ENCODE measurements at regions not wholly inside any gene's neighbourhood (a gene's known extent, or its start where the extent isn't known, plus 50 kb on each side); places are given as distances from the start of the nearest gene placed in this dataset.

DNA sequence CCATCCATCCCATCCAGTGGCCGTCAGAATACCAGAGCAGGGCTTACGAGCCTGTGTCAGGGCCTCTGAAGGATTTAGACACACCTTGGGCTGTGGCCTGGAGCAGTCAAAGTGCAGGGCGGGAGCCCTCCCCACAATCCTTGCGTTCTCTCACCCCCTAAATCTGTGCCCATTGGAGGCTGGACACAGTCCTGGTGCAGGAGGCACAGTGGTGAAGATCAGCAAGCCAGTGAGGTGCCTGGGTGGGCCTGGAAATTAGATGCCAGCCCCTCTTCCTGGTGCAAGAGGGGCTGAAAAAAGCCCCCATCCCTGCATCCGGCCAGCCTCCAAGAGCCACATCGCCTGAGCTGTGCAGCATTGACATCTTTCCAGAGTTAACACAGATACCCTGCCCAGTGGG, 1045.8 kb downstream of the TBC1D22A start:
- TF ChIP-seq, protein P1, sequence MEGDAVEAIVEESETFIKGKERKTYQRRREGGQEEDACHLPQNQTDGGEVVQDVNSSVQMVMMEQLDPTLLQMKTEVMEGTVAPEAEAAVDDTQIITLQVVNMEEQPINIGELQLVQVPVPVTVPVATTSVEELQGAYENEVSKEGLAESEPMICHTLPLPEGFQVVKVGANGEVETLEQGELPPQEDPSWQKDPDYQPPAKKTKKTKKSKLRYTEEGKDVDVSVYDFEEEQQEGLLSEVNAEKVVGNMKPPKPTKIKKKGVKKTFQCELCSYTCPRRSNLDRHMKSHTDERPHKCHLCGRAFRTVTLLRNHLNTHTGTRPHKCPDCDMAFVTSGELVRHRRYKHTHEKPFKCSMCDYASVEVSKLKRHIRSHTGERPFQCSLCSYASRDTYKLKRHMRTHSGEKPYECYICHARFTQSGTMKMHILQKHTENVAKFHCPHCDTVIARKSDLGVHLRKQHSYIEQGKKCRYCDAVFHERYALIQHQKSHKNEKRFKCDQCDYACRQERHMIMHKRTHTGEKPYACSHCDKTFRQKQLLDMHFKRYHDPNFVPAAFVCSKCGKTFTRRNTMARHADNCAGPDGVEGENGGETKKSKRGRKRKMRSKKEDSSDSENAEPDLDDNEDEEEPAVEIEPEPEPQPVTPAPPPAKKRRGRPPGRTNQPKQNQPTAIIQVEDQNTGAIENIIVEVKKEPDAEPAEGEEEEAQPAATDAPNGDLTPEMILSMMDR (conservative IDR thresholded peaks at IDR 0.05; ENCODE audit: low read depth, low read length) = no peak
- no peak for TF ChIP-seq EZH2 (IDR thresholded peaks at IDR 0.05; ENCODE audit: low read length, unreplicated experiment)
- TF ChIP-seq EZH2phosphoT487 (IDR thresholded peaks at IDR 0.05; ENCODE audit: borderline replicate concordance, low read length) = no peak

Data from PC-3 (cell line).